Endothelial cell of umbilical vein (primary cell): ENCODE measurements at regions not wholly inside any gene's neighbourhood (a gene's known extent, or its start where the extent isn't known, plus 50 kb on each side); places are given as distances from the start of the nearest gene placed in this dataset.

Experiments
- BruUV-seq: library from RNA; stranded (reverse); fragments of 400-500 nt; replicated peaks from 2 replicates; lab custom pipeline; 2021; lab: Mats Ljungman, UMichigan
- CTCF ChIA-PET: fragments of 300-600, 350-600 bp; sonication (Branson Sonifier 250); formaldehyde crosslinking; loops from one replicate; lab custom pipeline; 2021; ENCODE audit warnings: antibody characterized with exemption, inconsistent platforms; lab: Charles Lee
- POLR2A ChIA-PET: fragments of 300-600, 350-600 bp; sonication (Branson Sonifier 250); formaldehyde crosslinking; loops from one replicate; lab custom pipeline; 2021; ENCODE audit warnings: antibody characterized with exemption, inconsistent platforms; lab: Charles Lee
- DNase-seq: peaks from one replicate; pipeline ENCODE4 v3.0.0-alpha.2; 2011; ENCODE audit warnings: low read depth, low spot score
- FAIRE-seq: peaks from 2 replicates; lab custom pipeline; 2011; peaks lifted over from hg19 to GRCh38; lab: Jason Lieb, UNC
- H2AFZ ChIP-seq: 2 replicates; pipeline ENCODE4 v1.6.0; 2012; ENCODE audit warnings: low read depth, low read length, control low read depth, inconsistent platforms
- H3K27ac ChIP-seq: 2 replicates; pipeline ENCODE4 v1.5.1; 2011; ENCODE audit warnings: low read depth, mild to moderate bottlenecking, control low read depth, low read length, moderate library complexity; ENCODE audit not compliant: insufficient read depth
- H3K27me3 ChIP-seq, 2 experiments: 2 replicates each; pipeline versions ENCODE4 v1.6.0 to v1.6.1; 2011; ENCODE audit warnings: low read length in 2 of 2, mixed read lengths in 1 of 2; ENCODE audit not compliant: control insufficient read depth in 2 of 2, insufficient read depth in 2 of 2
- H3K36me3 ChIP-seq, 2 experiments: 2 replicates in 1 of 2; 3 replicates in 1 of 2; pipeline ENCODE4 v1.5.1; 2011; ENCODE audit warnings: low read length in 2 of 2, mild to moderate bottlenecking in 1 of 2, moderate library complexity in 1 of 2; ENCODE audit not compliant: control insufficient read depth in 2 of 2, insufficient read depth in 2 of 2; ENCODE audit errors: extremely low read depth in 1 of 2
- H3K4me1 ChIP-seq: 3 replicates; pipeline ENCODE4 v1.5.1; 2011; ENCODE audit warnings: mild to moderate bottlenecking, low read length; ENCODE audit not compliant: control insufficient read depth, insufficient read depth; ENCODE audit errors: extremely low read depth
- H3K4me2 ChIP-seq: 2 replicates; pipeline ENCODE4 v1.6.1; 2011; ENCODE audit warnings: low read length, control low read depth, mixed read lengths; ENCODE audit not compliant: insufficient read depth
- H3K4me3 ChIP-seq, 3 experiments: fragments of 200-600 bp in 1 of 3; sonication (generic), shearing (Covaris generic) in 1 of 3; replicated peaks in 1 of 3; 2 replicates each; pipeline ENCODE4 v1.5.1; 2011 to 2016; ENCODE audit warnings: control low read depth in 3 of 3, low read length in 3 of 3, mild to moderate bottlenecking in 2 of 3, inconsistent platforms in 1 of 3, low read depth in 1 of 3, moderate library complexity in 1 of 3; ENCODE audit not compliant: insufficient read depth in 1 of 3
- H3K79me2 ChIP-seq: 2 replicates; pipeline ENCODE4 v1.6.0; 2012; ENCODE audit warnings: low read length, inconsistent platforms; ENCODE audit not compliant: control insufficient read depth, insufficient read depth
- H3K9ac ChIP-seq: replicated peaks from 2 replicates; pipeline ENCODE3; 2011; ENCODE audit warnings: low read length, control low read depth; ENCODE audit not compliant: insufficient read depth; ENCODE audit errors: extremely low read depth
- H3K9me1 ChIP-seq: replicated peaks from 3 replicates; pipeline ENCODE4 v1.6.0; 2011; ENCODE audit warnings: mild to moderate bottlenecking, low read length; ENCODE audit not compliant: control insufficient read depth, insufficient read depth; ENCODE audit errors: extremely low read depth
- H3K9me3 ChIP-seq: replicated peaks from 2 replicates; pipeline ENCODE4 v1.5.1; 2012; ENCODE audit warnings: low read length, inconsistent platforms; ENCODE audit not compliant: control insufficient read depth, insufficient read depth
- H4K20me1 ChIP-seq: replicated peaks from 2 replicates; pipeline ENCODE3; 2011; ENCODE audit warnings: mild to moderate bottlenecking, low read length; ENCODE audit not compliant: control insufficient read depth, insufficient read depth; ENCODE audit errors: extremely low read depth
- CTCF ChIP-seq, 2 donors: IDR thresholded peaks; 1 replicate in 1 of 2; 2 replicates in 1 of 2; pipeline ENCODE4 v1.5.1; 2011; ENCODE audit warnings: low read length in 2 of 2, mild to moderate bottlenecking in 2 of 2, moderate library complexity in 2 of 2, control low read depth in 1 of 2, inconsistent platforms in 1 of 2, low read depth in 1 of 2; ENCODE audit not compliant: insufficient read depth in 1 of 2; ENCODE audit errors: extremely low read depth in 1 of 2
- EZH2 ChIP-seq: IDR thresholded peaks from 2 replicates; pipeline ENCODE4 v1.6.1; 2012; ENCODE audit warnings: borderline replicate concordance, low read depth, mild to moderate bottlenecking, moderate library complexity, low read length, inconsistent platforms; ENCODE audit not compliant: severe bottlenecking
- FOS ChIP-seq: IDR thresholded peaks from 2 replicates; pipeline ENCODE4 v1.6.1; 2011; ENCODE audit warnings: mild to moderate bottlenecking, low read length, moderate library complexity, borderline replicate concordance; ENCODE audit not compliant: insufficient read depth
- GATA2 ChIP-seq: IDR thresholded peaks from 2 replicates; pipeline ENCODE4 v1.7.0; 2011; ENCODE audit warnings: low read depth, mild to moderate bottlenecking, moderate library complexity, mixed read lengths, low read length; ENCODE audit not compliant: insufficient read length, insufficient read depth
- JUN ChIP-seq: IDR thresholded peaks from 2 replicates; pipeline ENCODE4 v1.6.1; 2011; ENCODE audit warnings: borderline replicate concordance, low read depth; ENCODE audit not compliant: insufficient read length, insufficient read depth
- MYC ChIP-seq: IDR thresholded peaks from one replicate; pipeline ENCODE4 v1.6.1; 2011; ENCODE audit warnings: mild to moderate bottlenecking, low read depth, low read length
- POLR2A ChIP-seq: IDR thresholded peaks from 2 replicates; pipeline ENCODE4 v1.6.1; 2012; ENCODE audit warnings: low read depth, mild to moderate bottlenecking, control low read depth, low read length
- POLR2AphosphoS5 ChIP-seq: IDR thresholded peaks from 2 replicates; pipeline ENCODE4 v1.6.1; 2012; ENCODE audit warnings: low read depth, mild to moderate bottlenecking, control low read depth, low read length, moderate library complexity; ENCODE audit not compliant: insufficient read depth
- dilution Hi-C: fragments of 300-500 bp; cut with MboI; formaldehyde crosslinking; loops from one replicate; pipeline ENCODE4 v1.15.0; 2019; ENCODE audit warnings: low sequenced_read_pairs; ENCODE audit not compliant: extremely low pct_ligation_motif_present
- intact Hi-C: fragments of 100-400 bp; cut with micrococcal nuclease; formaldehyde crosslinking; loops from one replicate; pipeline ENCODE4 v1.10.0; 2022
- TF ChIP-seq, protein P1 (sequence below): IDR thresholded peaks from 2 replicates; pipeline ENCODE4 v1.6.1; 2011; ENCODE audit not compliant: insufficient read depth, insufficient read length

- no peak overlapping the region for H3K4me3 ChIP-seq
- no peaks in the 10 kb centered on the region for H3K9me3 ChIP-seq
- no peaks in the 10 kb centered on the region for H3K36me3 ChIP-seq
- no peaks in the 10 kb centered on the region for H3K4me1 ChIP-seq
- dilution Hi-C loops, result no loop called here
- H3K79me2 ChIP-seq, result no peaks in the 10 kb centered on the region
- intact Hi-C loops, result no loop called here
- ChIA-PET POLR2A (no interaction called here), CTCF (no interaction called here)
- H3K27ac ChIP-seq, result no peak overlapping the region
- no peaks in the 10 kb centered on the region for H3K27me3 ChIP-seq
- H2AFZ ChIP-seq, result no peak overlapping the region
- no peak overlapping the region for H3K4me2 ChIP-seq
- no peaks in the 10 kb centered on the region for H4K20me1 ChIP-seq
- no peak for DNase-seq
- no peak overlapping the region for H3K9ac ChIP-seq
- FAIRE-seq, result no peak
- H3K9me1 ChIP-seq, result no peaks in the 10 kb centered on the region
- TF ChIP-seq POLR2A (no peak), GATA2 (no peak), POLR2AphosphoS5 (no peak), JUN (no peak), EZH2 (no peak), FOS (no peak), MYC (no peak), CTCF (IDR thresholded peaks at IDR 0.05; ENCODE audit: extremely low read depth in 1 of 2, insufficient read depth in 1 of 2, low read depth in 1 of 2, low read length in 2 of 2) (no peak)
- TF ChIP-seq, protein P1, sequence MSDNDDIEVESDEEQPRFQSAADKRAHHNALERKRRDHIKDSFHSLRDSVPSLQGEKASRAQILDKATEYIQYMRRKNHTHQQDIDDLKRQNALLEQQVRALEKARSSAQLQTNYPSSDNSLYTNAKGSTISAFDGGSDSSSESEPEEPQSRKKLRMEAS, result no peak
- no TSS peak for BruUV-seq
Measured at GRCh38 chr4:148676344-148676743, 234.1 kb upstream of the NR3C2 start.
